GM21825 (cell line): ENCODE measurements at regions not wholly inside any gene's neighbourhood (a gene's known extent, or its start where the extent isn't known, plus 50 kb on each side); places are given as distances from the start of the nearest gene placed in this dataset.

Source experiments
- ATAC-seq: cut with Tn5 transposase; IDR thresholded peaks from one replicate; pipeline ENCODE4 v1.9.1; 2021; ENCODE audit warnings: mild to moderate bottlenecking, moderate library complexity; ENCODE audit not compliant: unreplicated experiment

DNA sequence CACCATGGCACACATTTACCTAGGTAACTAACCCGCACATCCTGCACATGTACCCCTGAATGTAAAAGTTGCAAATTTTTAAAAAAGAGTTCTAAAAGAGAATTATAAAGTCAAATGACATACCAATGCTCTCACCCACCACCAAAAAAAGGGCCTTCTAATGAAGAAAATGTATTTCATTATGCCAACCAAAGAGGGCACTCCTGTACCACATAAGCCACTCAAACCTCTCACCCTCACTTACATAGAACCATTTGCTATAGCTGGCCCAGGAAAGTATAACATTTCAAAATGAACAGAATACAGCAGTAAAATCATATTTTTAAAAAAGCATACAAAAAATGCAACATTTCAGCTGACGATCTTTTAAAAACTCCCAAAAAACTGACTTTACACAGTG is 241.5 kb upstream of the PKDCC start:
- no peak for ATAC-seq

GRCh38 chr2:41821167-41821566 is 226.7 kb upstream of the PKDCC start:
- ATAC-seq = no peak

GRCh38 chr2:41826921-41827320 is 220.9 kb upstream of the PKDCC start:
- no peak for ATAC-seq

GRCh38 chr2:41827354-41827971 is 220.4 kb upstream of the PKDCC start:
- ATAC-seq = no peak

DNA sequence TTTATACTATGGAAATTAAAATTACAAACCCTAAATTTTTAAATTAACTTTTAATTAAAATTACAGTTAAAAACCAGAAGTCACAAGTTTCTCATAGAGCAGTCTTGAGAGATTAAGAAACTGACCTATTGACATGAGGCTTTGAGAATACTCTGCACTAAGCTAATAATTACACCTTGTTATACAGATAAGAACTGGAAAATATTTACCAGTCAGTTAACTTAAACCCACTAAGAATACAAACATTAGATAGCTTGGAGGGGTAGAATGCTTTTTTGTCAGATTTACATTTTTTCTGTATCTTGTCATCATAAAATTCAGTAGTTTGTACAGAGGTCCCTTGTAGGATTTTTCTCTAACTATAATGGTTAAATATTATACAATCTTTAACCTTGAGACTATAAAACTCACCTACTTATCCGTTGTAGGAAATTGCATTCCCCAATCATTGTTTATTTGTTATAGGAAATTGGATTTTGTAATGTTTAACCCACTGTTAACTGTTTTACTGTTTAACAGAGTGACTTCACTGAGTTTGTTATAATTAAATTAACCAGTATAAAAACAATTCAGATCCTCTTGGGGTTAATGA is 219.7 kb upstream of the PKDCC start:
- no peak for ATAC-seq

- no peak for ATAC-seq
Measured at GRCh38 chr2:41829052-41829451, 218.8 kb upstream of the PKDCC start.

GRCh38 chr2:41830600-41830999 is 217.2 kb upstream of the PKDCC start:
- ATAC-seq = no peak

GRCh38 chr2:41832218-41832617 is 215.6 kb upstream of the PKDCC start:
- ATAC-seq = no peak

GRCh38 chr2:41835401-41835800 is 212.4 kb upstream of the PKDCC start:
- ATAC-seq = no peak

GRCh38 chr2:41836948-41837347 is 210.9 kb upstream of the PKDCC start:
- no peak for ATAC-seq

GRCh38 chr2:41837610-41838009 is 210.2 kb upstream of the PKDCC start:
- no peak for ATAC-seq

GRCh38 chr2:41840702-41841551 is 206.9 kb upstream of the PKDCC start:
- peak; percentile 100 for ATAC-seq

- no peak for ATAC-seq
Measured at GRCh38 chr2:41846962-41847361, 200.9 kb upstream of the PKDCC start.

GRCh38 chr2:41847744-41848441 is 199.9 kb upstream of the PKDCC start:
- ATAC-seq = no peak

- ATAC-seq = no peak
Measured at GRCh38 chr2:41851554-41851953, 196.3 kb upstream of the PKDCC start.

DNA sequence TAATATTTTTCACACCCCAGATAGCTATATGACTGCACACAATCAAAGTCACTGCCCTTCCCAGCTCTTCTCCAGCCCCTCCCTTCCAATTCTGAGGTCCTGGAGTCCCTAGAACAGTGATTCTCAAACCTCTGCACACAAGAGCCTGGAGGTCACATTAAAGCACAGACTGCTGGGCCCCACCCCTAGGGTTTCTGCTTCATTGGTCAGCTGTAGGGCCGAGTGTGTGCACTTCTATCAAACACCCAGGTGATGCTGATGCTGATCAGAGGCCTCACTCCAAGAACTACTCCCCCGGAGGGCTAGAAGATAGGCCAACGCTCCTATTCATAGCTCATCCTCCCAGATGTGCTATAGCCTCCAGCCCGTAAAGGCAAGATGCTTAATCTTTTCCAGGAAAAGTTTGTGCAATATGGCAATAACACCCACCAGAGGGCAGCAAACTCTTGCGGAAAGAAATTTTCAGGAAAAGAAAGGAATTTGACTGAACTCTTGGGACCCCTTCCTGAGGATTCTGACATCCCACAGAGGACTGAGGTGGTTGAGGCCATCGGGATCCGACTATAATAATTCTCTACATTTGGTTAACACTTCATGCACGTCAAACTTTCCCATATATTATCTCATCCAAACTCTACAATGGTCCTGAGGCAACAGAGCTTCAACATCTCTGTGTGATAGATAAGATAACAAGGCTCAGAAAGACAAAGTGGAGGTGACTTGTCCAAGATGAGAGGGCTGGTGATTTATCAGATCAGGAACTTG is 194.2 kb upstream of the PKDCC start:
- no peak for ATAC-seq

GRCh38 chr2:41854227-41854626 is 193.6 kb upstream of the PKDCC start:
- no peak for ATAC-seq

DNA sequence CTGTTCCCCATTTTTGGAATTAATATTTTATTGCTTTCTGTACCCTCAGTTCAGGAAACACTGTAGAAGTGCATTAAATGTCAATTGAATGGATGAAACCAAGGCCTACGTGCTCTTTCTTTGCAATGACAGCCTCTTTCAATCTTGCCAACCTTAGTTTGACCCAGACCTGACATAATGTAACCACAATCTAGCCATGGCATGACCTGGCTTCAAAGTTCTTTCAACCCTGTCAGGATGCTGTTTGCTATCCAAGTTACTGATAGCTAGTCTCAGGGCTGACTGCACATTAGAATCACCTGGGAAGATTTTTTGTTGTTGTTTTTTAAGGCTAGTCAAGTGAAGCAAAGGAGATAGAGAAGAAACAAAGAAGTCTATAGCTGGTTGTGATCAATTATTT is 190.9 kb upstream of the PKDCC start:
- no peak for ATAC-seq

GRCh38 chr2:41859615-41860514 is 188.0 kb upstream of the PKDCC start:
- no peak for ATAC-seq

GRCh38 chr2:41863062-41863461 is 184.8 kb upstream of the PKDCC start:
- ATAC-seq = no peak
